GM21786 (cell line): ENCODE measurements at regions not wholly inside any gene's neighbourhood (a gene's known extent, or its start where the extent isn't known, plus 50 kb on each side); places are given as distances from the start of the nearest gene placed in this dataset.
"Not testable (repeated sequence)": the region's sequence is repeated elsewhere in the genome, so short reads cannot be mapped to it uniquely, and the experiment has no call there.

Source experiments
- ATAC-seq: cut with Tn5 transposase; IDR thresholded peaks from one replicate; pipeline ENCODE4 v1.9.1; 2021; ENCODE audit not compliant: unreplicated experiment

- ATAC-seq, result no peak
Observed at GRCh38 chr4:129248621-129249020, 152.7 kb downstream of the C4orf33 start.

- no peak for ATAC-seq
Observed at GRCh38 chr4:129254126-129254525, 158.2 kb downstream of the C4orf33 start.

- no peak for ATAC-seq
Observed at GRCh38 chr4:129254526-129254925, 158.6 kb downstream of the C4orf33 start.

GRCh38 chr4:129261584-129261983 lies 165.6 kb downstream of the C4orf33 start:
- no peak for ATAC-seq

- ATAC-seq, result peak; percentile 97
Observed at GRCh38 chr4:129264008-129264657, 168.2 kb downstream of the C4orf33 start.

GRCh38 chr4:129278868-129279267 lies 182.9 kb downstream of the C4orf33 start:
- no peak for ATAC-seq

GRCh38 chr4:129282293-129282692 lies 186.3 kb downstream of the C4orf33 start:
- ATAC-seq, result no peak

GRCh38 chr4:129292194-129292593 lies 196.2 kb downstream of the C4orf33 start:
- ATAC-seq, result not testable (repeated sequence)

GRCh38 chr4:129314781-129315180 lies 218.8 kb downstream of the C4orf33 start:
- no peak for ATAC-seq

- ATAC-seq, result no peak
Observed at GRCh38 chr4:129322920-129323319, 227.0 kb downstream of the C4orf33 start.

GRCh38 chr4:129323658-129324057 lies 227.7 kb downstream of the C4orf33 start:
- ATAC-seq, result no peak

- no peak for ATAC-seq
Observed at GRCh38 chr4:129326571-129327460, 230.9 kb downstream of the C4orf33 start.

- ATAC-seq, result no peak
Observed at GRCh38 chr4:129327637-129328036, 231.7 kb downstream of the C4orf33 start.

GRCh38 chr4:129328162-129328561 lies 232.2 kb downstream of the C4orf33 start:
- ATAC-seq, result no peak

- ATAC-seq, result no peak
Observed at GRCh38 chr4:129334136-129334535, 238.2 kb downstream of the C4orf33 start.

GRCh38 chr4:129335276-129335675 lies 239.3 kb downstream of the C4orf33 start:
- ATAC-seq, result no peak

GRCh38 chr4:129335818-129336217 lies 239.9 kb downstream of the C4orf33 start:
- ATAC-seq, result no peak

- ATAC-seq, result no peak
Observed at GRCh38 chr4:129336457-129337227, 240.7 kb downstream of the C4orf33 start.

- no peak for ATAC-seq
Observed at GRCh38 chr4:129337228-129337620, 241.3 kb downstream of the C4orf33 start.

GRCh38 chr4:129342819-129343408 lies 247.0 kb downstream of the C4orf33 start:
- ATAC-seq, result no peak

- peak; percentile 75 for ATAC-seq
Observed at GRCh38 chr4:129344058-129344457, 248.1 kb downstream of the C4orf33 start.
